ENCODE measurements at regions not wholly inside any gene's neighbourhood (a gene's known extent, or its start where the extent isn't known, plus 50 kb on each side); places are given as distances from the start of the nearest gene placed in this dataset.

- Histone ChIP-seq H3K4me3 (no peak overlapping the region), H3K4me1 (no peaks in the 10 kb centered on the region), H3K27me3 (no peaks in the 10 kb centered on the region), H3K9me3 (peaks cover 0 to 8% (median 0%) of the 10 kb centered on the region in 4 donors), H3K36me3 (no peaks in the 10 kb centered on the region), H3K27ac (no peak overlapping the region)
- TF ChIP-seq CTCF (IDR thresholded peaks at IDR 0.05): no peak
- TF ChIP-seq POLR2A (IDR thresholded peaks at IDR 0.05): no peak
- no peak for DNase-seq
These were observed 148.7 kb downstream of the CCDC59 start for GRCh38 chr12:82209533-82209932.

- Histone ChIP-seq H3K4me3 (no peak overlapping the region), H3K27ac (no peak overlapping the region), H3K36me3 (no peaks in the 10 kb centered on the region), H3K4me1 (no peaks in the 10 kb centered on the region), H3K9me3 (peaks cover 0 to 8% (median 0%) of the 10 kb centered on the region in 4 donors), H3K27me3 (no peaks in the 10 kb centered on the region)
- no peak for DNase-seq
- TF ChIP-seq POLR2A (IDR thresholded peaks at IDR 0.05) (no peak), CTCF (IDR thresholded peaks at IDR 0.05) (no peak)
These were observed 150.6 kb downstream of the CCDC59 start for GRCh38 chr12:82207556-82207955.

- no peaks in the 10 kb centered on the region for H3K9me3 ChIP-seq
- no peaks in the 10 kb centered on the region for H3K27me3 ChIP-seq
- H3K36me3 ChIP-seq: no peaks in the 10 kb centered on the region
- TF ChIP-seq POLR2A (IDR thresholded peaks at IDR 0.05) (no peak), CTCF (IDR thresholded peaks at IDR 0.05) (no peak)
- peak in 1 of 3 donors; percentile 55 for DNase-seq
- peak overlapping the region in 1 of 4 donors; percentile 17 for H3K27ac ChIP-seq
- no peaks in the 10 kb centered on the region for H3K4me1 ChIP-seq
- no peak overlapping the region for H3K4me3 ChIP-seq
These were observed 155.1 kb downstream of the CCDC59 start for GRCh38 chr12:82203086-82203485.

GRCh38 chr12:82187595-82187994 is 170.6 kb downstream of the CCDC59 start:
- H3K27me3 ChIP-seq: no peaks in the 10 kb centered on the region
- no peak overlapping the region for H3K4me3 ChIP-seq
- H3K9me3 ChIP-seq: no peaks in the 10 kb centered on the region
- no peaks in the 10 kb centered on the region for H3K4me1 ChIP-seq
- TF ChIP-seq POLR2A (IDR thresholded peaks at IDR 0.05) (no peak), CTCF (IDR thresholded peaks at IDR 0.05) (no peak)
- no peak for DNase-seq
- no peak overlapping the region for H3K27ac ChIP-seq
- no peaks in the 10 kb centered on the region for H3K36me3 ChIP-seq

- DNase-seq: no peak
- TF ChIP-seq POLR2A (IDR thresholded peaks at IDR 0.05): no peak
- TF ChIP-seq CTCF (IDR thresholded peaks at IDR 0.05): no peak
- Histone ChIP-seq H3K36me3 (no peaks in the 10 kb centered on the region), H3K27ac (no peak overlapping the region), H3K4me1 (no peaks in the 10 kb centered on the region), H3K9me3 (no peaks in the 10 kb centered on the region), H3K27me3 (no peaks in the 10 kb centered on the region), H3K4me3 (no peak overlapping the region)
These were observed 171.2 kb downstream of the CCDC59 start for GRCh38 chr12:82187011-82187410.

- Histone ChIP-seq H3K27me3 (no peaks in the 10 kb centered on the region), H3K4me3 (no peak overlapping the region), H3K27ac (no peak overlapping the region), H3K36me3 (no peaks in the 10 kb centered on the region), H3K9me3 (no peaks in the 10 kb centered on the region), H3K4me1 (no peaks in the 10 kb centered on the region)
- TF ChIP-seq POLR2A (IDR thresholded peaks at IDR 0.05) (no peak), CTCF (IDR thresholded peaks at IDR 0.05) (no peak)
- no peak for DNase-seq
These were observed 171.9 kb downstream of the CCDC59 start for GRCh38 chr12:82186282-82186681.

Measured in Peyer's patch (tissue), 4 donors.